Colon (tissue), 2 donors: ENCODE measurements at regions not wholly inside any gene's neighbourhood (a gene's known extent, or its start where the extent isn't known, plus 50 kb on each side); places are given as distances from the start of the nearest gene placed in this dataset.
"Not testable (repeated sequence)": the region's sequence is repeated elsewhere in the genome, so short reads cannot be mapped to it uniquely, and the experiment has no call there.

Experiments used
- FAIRE-seq: peaks from 2 replicates; lab custom pipeline; 2012; peaks lifted over from hg19 to GRCh38; lab: Jason Lieb, UNC
- donor health status: control.
- donor health status: control.

DNA sequence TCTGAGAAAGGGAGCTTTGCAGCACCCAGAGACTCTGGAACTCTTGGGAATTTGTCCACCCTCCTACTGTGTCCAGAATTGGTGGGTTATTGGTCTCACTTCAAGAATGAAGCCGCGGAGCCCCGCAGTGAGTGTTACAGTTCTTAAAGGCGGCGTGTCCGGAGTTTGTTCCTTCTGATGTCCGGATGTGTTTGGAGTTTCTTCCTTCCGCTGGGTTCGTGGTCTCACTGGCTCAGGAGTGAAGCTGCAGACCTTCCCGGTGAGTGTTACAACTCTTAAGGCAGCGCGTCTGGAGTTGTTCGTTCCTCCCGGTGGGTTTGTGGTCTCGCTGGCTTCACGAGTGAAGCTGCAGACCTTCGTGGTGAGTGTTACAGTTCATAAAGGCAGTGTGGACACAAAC lies 824.7 kb downstream of the LRRTM4 start:
- not testable (repeated sequence) for FAIRE-seq

GRCh38 chr2:76692908-76693307 lies 829.3 kb downstream of the LRRTM4 start:
- no peak for FAIRE-seq

- FAIRE-seq, result no peak
These were observed 833.4 kb downstream of the LRRTM4 start for GRCh38 chr2:76688732-76689131.

- no peak for FAIRE-seq
These were observed 834.3 kb downstream of the LRRTM4 start for GRCh38 chr2:76687923-76688322.

GRCh38 chr2:76684756-76685155 lies 837.4 kb downstream of the LRRTM4 start:
- no peak for FAIRE-seq

- no peak for FAIRE-seq
These were observed 843.2 kb downstream of the LRRTM4 start for GRCh38 chr2:76679025-76679396.

GRCh38 chr2:76678383-76679024 lies 843.7 kb downstream of the LRRTM4 start:
- no peak for FAIRE-seq

- FAIRE-seq, result no peak
These were observed 847.0 kb downstream of the LRRTM4 start for GRCh38 chr2:76675212-76675611.

GRCh38 chr2:76672798-76673197 lies 849.4 kb downstream of the LRRTM4 start:
- FAIRE-seq, result no peak

DNA sequence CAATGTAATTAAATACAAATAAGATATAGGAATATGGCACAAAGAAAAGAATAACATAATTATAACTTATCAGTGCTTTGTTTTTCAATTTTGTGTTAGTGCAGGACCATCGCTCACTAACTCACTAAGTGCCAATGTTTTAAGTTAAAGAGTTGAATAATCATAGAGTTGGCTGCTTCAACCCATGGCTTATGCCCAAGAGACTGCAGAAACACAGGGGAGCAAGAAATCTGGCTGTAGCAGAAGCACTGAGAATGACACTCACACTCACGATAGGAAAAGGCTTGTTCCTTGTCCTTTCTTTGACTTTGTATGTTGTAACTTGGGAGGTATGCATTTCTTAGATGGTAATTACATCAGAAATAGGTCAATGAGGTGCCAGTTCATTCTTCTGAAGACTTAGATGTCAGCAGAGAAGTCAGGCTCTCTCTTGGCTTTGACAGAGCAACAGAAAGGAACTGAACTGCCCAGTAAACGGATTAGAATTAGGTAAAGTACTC lies 852.2 kb downstream of the LRRTM4 start:
- no peak for FAIRE-seq

DNA sequence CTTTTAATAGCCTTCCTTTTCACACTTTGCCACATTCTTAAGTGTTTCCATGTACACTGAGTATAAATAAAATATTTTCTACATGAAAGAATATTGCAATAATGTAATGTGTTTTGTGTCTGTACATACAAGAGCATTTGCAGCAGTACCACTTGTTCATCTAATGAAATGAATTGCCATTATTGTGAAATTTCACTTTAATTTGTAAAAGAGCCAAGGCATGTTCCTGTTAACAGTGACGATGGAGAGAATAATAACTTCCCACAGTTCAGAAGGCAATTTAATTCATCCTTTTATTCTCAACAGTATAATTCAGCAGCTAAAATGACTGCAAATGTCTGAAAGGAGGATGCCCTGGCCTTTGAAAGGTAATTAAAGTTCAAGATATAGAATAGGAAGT lies 853.9 kb downstream of the LRRTM4 start:
- no peak for FAIRE-seq

DNA sequence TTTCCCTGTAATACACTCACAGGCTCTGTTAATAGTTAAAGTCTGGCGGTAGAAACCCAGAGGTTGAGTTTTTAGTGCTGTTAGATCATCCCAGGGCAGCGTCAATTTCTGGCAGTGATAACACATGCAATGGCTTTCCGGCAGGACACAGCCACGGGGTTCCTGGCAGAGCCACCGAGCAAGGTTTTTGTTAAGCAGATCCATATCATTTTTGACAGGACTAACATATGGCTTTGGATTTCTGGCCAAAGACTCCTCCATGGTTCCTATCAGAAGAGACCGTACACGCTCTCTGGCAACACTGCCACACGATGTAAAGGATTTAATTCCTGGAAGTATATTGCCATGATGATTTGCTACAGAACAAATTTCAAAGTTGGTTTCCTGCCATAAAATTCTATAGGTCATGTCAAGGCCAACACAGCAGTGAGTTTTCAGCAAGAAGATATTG lies 854.3 kb downstream of the LRRTM4 start:
- FAIRE-seq, result no peak

GRCh38 chr2:76642129-76642528 lies 880.0 kb downstream of the LRRTM4 start:
- FAIRE-seq, result no peak

- FAIRE-seq, result no peak
These were observed 880.7 kb downstream of the LRRTM4 start for GRCh38 chr2:76641506-76641905.

DNA sequence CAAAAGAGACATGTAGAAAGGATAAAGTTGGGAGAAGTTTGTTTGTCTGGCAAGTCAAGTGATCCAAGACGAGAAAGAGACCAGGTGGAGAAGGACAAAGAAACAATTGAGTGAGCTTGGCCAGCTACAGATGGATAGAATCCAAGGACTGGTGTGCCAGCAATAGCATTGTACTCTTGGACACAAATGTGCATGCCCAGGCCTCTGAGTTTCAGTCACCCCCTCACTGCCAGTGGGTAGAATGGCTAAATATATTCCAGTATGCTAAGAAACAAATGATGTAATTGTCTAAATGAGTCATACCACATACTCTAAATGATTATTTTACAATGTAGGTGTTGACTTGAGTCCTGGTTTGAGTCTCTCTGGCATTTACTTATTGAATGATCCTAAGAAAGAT lies 881.3 kb downstream of the LRRTM4 start:
- FAIRE-seq, result no peak

- FAIRE-seq, result no peak
These were observed 883.0 kb downstream of the LRRTM4 start for GRCh38 chr2:76639171-76639680.

DNA sequence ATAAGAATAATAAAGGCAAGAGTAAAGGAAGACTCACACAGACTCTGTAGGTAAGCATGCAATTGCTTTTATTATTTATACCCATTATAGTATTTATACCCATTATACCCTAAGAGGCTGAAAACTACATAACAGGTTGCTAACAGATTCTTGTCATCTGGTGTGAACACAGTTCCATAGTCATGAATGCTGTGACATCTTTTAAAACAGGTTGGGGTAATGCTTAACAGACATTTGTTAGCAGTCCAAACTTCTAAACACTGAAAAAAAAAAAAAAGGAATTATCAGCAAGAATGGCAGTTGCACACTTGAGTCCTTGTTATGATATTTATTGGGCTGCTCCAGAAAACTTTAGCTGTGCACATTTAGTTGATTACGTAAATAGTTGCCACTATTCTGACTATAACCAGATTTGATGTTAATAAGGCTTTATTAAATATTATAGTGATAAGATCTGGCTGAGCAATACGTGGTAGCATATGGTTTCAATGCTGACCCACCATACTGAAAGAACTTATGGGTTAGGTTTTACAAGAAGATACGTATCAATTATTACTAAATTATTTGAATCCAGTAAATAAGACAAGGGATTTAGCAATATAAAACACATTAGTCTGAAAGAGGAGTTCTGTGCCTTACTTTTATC lies 888.8 kb downstream of the LRRTM4 start:
- no peak for FAIRE-seq

DNA sequence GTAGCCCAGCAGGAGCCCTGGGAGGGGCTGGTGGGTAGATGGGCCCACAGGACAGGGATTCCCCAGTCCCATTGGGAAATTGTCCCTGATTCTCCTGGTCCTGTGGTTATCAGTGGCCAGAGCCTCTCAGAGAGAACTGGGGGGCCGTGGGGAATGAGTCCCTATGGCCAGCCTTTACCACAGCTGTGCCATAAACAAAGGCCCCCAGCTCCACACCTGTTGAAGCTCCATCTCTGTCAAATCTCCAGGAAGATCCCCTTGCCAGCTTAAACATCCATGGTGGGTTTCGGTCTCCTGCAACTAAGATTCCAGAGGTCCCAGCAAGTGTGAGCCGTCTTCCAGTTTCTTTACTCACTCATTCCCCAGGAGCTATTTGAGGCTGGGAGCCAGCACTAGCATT lies 897.1 kb downstream of the LRRTM4 start:
- no peak for FAIRE-seq

DNA sequence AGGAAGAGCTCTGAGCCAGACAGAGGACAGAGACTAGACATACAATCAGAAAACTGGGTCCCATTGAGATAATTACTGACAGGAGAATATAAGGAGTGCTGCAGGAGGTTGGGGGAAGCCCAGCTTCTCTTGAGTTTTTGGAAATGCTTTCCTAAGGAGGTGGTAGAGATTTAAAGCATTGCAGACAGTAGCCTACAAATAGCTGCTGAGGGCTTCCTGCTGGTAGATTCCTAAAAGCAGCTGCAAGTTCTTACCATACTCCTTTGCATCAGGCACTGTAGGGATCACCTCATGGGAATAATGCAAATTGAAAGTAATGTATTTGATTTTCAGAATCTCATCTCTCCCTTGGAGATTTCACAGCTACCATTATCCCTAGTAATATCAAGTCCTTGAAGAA lies 902.6 kb upstream of the GCFC2 start:
- no peak for FAIRE-seq

DNA sequence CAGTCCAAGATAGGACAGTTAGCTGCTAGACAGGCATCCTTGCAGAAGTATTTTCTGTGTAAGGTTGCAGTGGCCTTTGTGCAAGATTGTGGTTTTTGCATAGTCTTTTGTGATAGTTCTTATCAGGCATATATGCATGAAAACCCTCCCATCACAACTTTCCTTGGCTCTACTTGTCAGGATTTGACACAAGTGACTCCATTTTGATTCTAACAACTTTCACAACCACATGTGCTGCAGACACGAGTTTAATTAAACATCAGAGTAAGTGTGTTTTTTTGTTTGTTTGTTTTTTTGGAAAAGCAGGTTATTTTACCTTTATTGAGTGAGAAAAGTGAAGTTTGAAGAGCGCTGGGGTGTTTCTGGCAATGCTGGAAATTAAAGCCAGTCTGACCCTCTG lies 902.0 kb upstream of the GCFC2 start:
- FAIRE-seq, result no peak

DNA sequence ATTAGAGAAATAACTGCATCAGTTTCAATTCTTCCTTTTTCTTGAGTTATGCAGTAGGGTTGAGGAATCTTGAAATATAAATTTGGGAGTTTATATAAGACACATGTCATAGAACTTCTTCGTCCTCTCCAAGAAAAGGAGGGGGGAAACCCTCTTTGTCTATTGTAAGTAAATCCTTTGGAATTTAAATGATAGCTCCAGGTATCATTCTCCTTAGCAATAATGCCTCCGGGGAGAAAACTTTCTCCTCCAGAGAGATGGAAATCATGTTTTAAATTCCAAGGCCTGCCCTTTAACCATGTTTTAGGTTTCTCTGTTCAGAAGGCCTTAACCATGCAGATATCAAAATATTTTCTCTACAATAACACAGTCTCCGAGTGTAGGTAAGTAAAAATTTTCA lies 899.7 kb upstream of the GCFC2 start:
- no peak for FAIRE-seq

DNA sequence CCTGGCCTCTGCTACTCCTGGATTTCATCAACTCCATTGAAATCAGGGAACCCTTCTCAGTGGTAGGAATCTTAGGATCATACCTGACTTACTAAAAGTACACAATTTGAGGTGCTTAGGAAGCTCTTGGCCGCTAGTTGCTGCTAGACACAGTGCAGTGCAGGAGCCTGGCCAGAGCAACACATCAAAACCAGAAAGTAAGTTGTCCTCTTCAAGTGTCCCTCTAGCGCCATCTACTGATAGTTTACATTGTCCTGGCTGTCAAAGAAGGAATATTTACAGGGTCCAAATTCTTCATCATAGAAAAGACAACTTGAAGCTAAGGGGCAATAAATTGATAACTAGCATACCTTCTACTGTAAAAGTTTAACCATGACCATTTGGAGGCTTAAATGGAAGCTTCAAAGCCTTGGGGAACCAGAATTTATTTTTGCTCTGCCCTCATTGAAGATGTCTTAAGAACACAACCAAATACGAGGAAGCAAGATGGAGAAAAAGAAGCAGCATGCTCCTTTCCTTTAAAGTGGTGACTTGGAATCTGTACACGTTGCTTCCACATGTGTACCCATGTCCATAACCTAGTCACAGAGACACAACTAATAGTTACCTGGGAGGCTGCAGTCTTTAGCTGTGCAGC lies 889.1 kb upstream of the GCFC2 start:
- no peak for FAIRE-seq

GRCh38 chr2:76584474-76584873 lies 873.8 kb upstream of the GCFC2 start:
- no peak for FAIRE-seq
